ENCODE measurements at regions not wholly inside any gene's neighbourhood (a gene's known extent, or its start where the extent isn't known, plus 50 kb on each side); places are given as distances from the start of the nearest gene placed in this dataset.

DNA sequence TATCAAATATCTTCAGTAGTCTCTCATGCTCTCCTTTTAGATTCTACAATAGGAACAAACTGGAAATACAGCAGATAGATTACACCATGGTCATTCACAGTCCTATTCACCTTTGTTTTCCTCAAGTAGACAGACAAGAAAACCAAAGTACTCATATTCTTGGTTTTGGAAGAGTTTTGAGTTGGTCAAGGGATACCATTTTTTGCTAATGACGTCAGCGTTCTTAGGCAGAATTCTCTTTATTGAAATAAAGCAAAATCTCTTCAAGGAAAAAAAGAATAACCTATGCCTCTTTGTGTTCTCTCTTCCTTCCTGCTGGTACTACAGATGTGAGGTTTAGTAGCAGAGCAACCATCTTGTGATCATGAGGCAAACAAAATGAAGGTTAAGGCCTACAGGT lies 268.3 kb upstream of the PDZRN3 start:
- intact Hi-C loops (cut with micrococcal nuclease; ENCODE audit: unreplicated experiment), result no loop called here
- no peaks in the 10 kb centered on the region for H4K20me1 ChIP-seq (ENCODE audit: control insufficient read depth, insufficient read depth)
- RAD21 ChIA-PET (ENCODE audit: unreplicated experiment), result no interaction called here

More for the DNA sequence above, 268.3 kb upstream of the PDZRN3 start:
- H3K4me1 ChIP-seq (ENCODE audit: control insufficient read depth, insufficient read depth, low read length), result no peaks in the 10 kb centered on the region
- in situ Hi-C loops (cut with MboI), result no loop called here
- H3K4me2 ChIP-seq (ENCODE audit: control insufficient read depth, insufficient read depth), result no peak overlapping the region
- BruUV-seq (replicated peaks), result no TSS peak
- no peaks in the 10 kb centered on the region for H3K9me3 ChIP-seq (replicated peaks; ENCODE audit: control insufficient read depth, insufficient read depth, low read length)
- FAIRE-seq, result no peak
- no peaks in the 10 kb centered on the region for H3K36me3 ChIP-seq (ENCODE audit: control insufficient read depth in 2 of 2, insufficient read depth in 2 of 2, low read length in 1 of 2)
- no peak overlapping the region for H3K4me3 ChIP-seq
- no peak for DNase-seq (ENCODE audit: low read depth, low spot score)
- WGBS (ENCODE audit: insufficient coverage, insufficient replicate concordance, low lambda C conversion rate, missing lambda C conversion rate), result 52% methylated on average over 2 of the region's 2 CpGs
- POLR2A ChIA-PET, result no interaction called here
- CTCF ChIA-PET, result no interaction called here
- no peaks in the 10 kb centered on the region for H3K27me3 ChIP-seq (replicated peaks in 1 of 2; ENCODE audit: control insufficient read depth in 2 of 2, insufficient read depth in 2 of 2, low read length in 1 of 2)
- no peak overlapping the region for H3K27ac ChIP-seq (ENCODE audit: control insufficient read depth, insufficient read depth)
- H2AFZ ChIP-seq (ENCODE audit: control insufficient read depth, low read depth, low read length), result no peak overlapping the region
- SMC1A ChIA-PET (ENCODE audit: uncharacterized antibody, unreplicated experiment), result no interaction called here
- no peak for ATAC-seq
- no peak overlapping the region for H3K9ac ChIP-seq (ENCODE audit: control insufficient read depth, insufficient read depth, low read length)
- no peaks in the 10 kb centered on the region for H3K79me2 ChIP-seq (ENCODE audit: control insufficient read depth, insufficient read depth, low read length)
- TF ChIP-seq MXI1 (IDR thresholded peaks at IDR 0.05; ENCODE audit: low read depth, low read length) (no peak), EZH2 (IDR thresholded peaks at IDR 0.05; ENCODE audit: borderline replicate concordance, control insufficient read depth, low read depth, low read length) (no peak), CHD4 (IDR thresholded peaks at IDR 0.05) (no peak), NR2F1 (conservative IDR thresholded peaks at IDR 0.05) (no peak), NFYA (IDR thresholded peaks at IDR 0.05; ENCODE audit: borderline replicate concordance, low read depth, low read length) (no peak), RCOR1 (conservative IDR thresholded peaks at IDR 0.05; ENCODE audit: low read depth, low read length) (no peak), MAX (IDR thresholded peaks at IDR 0.05; ENCODE audit: low read depth, low read length) (no peak), SMAD5 (IDR thresholded peaks at IDR 0.05; ENCODE audit: low read depth) (no peak), MTA3 (IDR thresholded peaks at IDR 0.05; ENCODE audit: borderline replicate concordance, low read length) (no peak), E4F1 (IDR thresholded peaks at IDR 0.05; ENCODE audit: borderline replicate concordance, partially characterized antibody) (no peak), CBX3 (IDR thresholded peaks at IDR 0.05; ENCODE audit: borderline replicate concordance, low read depth) (no peak), SREBF2 (IDR thresholded peaks at IDR 0.05; ENCODE audit: low read length) (no peak), ASH2L (IDR thresholded peaks at IDR 0.05; ENCODE audit: borderline replicate concordance, low read depth) (no peak), ZBED1 (IDR thresholded peaks at IDR 0.05; ENCODE audit: borderline replicate concordance) (no peak)
- TF ChIP-seq, protein P1, sequence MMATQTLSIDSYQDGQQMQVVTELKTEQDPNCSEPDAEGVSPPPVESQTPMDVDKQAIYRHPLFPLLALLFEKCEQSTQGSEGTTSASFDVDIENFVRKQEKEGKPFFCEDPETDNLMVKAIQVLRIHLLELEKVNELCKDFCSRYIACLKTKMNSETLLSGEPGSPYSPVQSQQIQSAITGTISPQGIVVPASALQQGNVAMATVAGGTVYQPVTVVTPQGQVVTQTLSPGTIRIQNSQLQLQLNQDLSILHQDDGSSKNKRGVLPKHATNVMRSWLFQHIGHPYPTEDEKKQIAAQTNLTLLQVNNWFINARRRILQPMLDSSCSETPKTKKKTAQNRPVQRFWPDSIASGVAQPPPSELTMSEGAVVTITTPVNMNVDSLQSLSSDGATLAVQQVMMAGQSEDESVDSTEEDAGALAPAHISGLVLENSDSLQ (IDR thresholded peaks at IDR 0.05), result no peak
- TF ChIP-seq, protein P2, sequence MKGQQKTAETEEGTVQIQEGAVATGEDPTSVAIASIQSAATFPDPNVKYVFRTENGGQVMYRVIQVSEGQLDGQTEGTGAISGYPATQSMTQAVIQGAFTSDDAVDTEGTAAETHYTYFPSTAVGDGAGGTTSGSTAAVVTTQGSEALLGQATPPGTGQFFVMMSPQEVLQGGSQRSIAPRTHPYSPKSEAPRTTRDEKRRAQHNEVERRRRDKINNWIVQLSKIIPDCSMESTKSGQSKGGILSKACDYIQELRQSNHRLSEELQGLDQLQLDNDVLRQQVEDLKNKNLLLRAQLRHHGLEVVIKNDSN (IDR thresholded peaks at IDR 0.05; ENCODE audit: borderline replicate concordance, extremely low read length, insufficient read depth, low read depth, low read length), result no peak
- TF ChIP-seq, protein P3, sequence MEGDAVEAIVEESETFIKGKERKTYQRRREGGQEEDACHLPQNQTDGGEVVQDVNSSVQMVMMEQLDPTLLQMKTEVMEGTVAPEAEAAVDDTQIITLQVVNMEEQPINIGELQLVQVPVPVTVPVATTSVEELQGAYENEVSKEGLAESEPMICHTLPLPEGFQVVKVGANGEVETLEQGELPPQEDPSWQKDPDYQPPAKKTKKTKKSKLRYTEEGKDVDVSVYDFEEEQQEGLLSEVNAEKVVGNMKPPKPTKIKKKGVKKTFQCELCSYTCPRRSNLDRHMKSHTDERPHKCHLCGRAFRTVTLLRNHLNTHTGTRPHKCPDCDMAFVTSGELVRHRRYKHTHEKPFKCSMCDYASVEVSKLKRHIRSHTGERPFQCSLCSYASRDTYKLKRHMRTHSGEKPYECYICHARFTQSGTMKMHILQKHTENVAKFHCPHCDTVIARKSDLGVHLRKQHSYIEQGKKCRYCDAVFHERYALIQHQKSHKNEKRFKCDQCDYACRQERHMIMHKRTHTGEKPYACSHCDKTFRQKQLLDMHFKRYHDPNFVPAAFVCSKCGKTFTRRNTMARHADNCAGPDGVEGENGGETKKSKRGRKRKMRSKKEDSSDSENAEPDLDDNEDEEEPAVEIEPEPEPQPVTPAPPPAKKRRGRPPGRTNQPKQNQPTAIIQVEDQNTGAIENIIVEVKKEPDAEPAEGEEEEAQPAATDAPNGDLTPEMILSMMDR (IDR thresholded peaks at IDR 0.05 in 2 of 3, conservative IDR thresholded peaks at IDR 0.05 in 1 of 3; ENCODE audit: control insufficient read depth in 2 of 3, extremely low read depth in 1 of 3, insufficient read depth in 1 of 3, low read depth in 3 of 3, low read length in 3 of 3), result no peak

All from GM12878 (cell line).